ENCODE measurements at regions not wholly inside any gene's neighbourhood (a gene's known extent, or its start where the extent isn't known, plus 50 kb on each side); places are given as distances from the start of the nearest gene placed in this dataset.
"Not testable (repeated sequence)": the region's sequence is repeated elsewhere in the genome, so short reads cannot be mapped to it uniquely, and the experiment has no call there.

DNA sequence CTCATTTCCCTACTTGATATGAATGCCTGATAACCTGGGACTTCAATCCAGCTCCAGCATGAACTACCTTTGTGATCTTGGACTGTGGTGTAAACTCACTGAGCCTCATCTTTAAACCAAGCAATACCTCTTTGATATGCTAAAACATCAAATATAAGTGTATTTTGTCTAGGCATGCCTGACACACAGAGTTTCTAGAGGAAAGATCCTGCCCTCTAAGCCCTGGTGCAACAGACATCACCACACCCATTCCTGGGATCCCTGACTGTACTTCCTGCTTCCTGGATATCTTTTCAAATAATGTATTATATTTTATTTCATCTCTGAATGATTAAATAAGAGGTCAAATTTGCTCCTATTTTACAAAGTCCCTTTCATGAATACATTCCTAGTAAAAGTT, 55.8 kb downstream of the ANXA2R start:
- H3F3A ChIP-seq (ENCODE audit: insufficient read depth, low read depth): peaks cover 40% of the 10 kb centered on the region
- H3K27ac ChIP-seq: peak overlapping the region; percentile 85
- no peaks in the 10 kb centered on the region for H4K20me1 ChIP-seq (ENCODE audit: insufficient read depth)
- POLR2A ChIA-PET (ENCODE audit: unreplicated experiment): interaction anchor here (0.6 kb wide), 1 partner anchor 23 kb away, joined by 3 read pairs; no protein-coding TSS in a partner anchor
- H3K79me2 ChIP-seq (ENCODE audit: low read depth): no peaks in the 10 kb centered on the region
- TF ChIP-seq EZH2 (IDR thresholded peaks at IDR 0.05; ENCODE audit: low read depth): no peak
- TF ChIP-seq, protein P1, sequence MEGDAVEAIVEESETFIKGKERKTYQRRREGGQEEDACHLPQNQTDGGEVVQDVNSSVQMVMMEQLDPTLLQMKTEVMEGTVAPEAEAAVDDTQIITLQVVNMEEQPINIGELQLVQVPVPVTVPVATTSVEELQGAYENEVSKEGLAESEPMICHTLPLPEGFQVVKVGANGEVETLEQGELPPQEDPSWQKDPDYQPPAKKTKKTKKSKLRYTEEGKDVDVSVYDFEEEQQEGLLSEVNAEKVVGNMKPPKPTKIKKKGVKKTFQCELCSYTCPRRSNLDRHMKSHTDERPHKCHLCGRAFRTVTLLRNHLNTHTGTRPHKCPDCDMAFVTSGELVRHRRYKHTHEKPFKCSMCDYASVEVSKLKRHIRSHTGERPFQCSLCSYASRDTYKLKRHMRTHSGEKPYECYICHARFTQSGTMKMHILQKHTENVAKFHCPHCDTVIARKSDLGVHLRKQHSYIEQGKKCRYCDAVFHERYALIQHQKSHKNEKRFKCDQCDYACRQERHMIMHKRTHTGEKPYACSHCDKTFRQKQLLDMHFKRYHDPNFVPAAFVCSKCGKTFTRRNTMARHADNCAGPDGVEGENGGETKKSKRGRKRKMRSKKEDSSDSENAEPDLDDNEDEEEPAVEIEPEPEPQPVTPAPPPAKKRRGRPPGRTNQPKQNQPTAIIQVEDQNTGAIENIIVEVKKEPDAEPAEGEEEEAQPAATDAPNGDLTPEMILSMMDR (conservative IDR thresholded peaks at IDR 0.05): no peak
- no peaks in the 10 kb centered on the region; the same call in 1 of the 2 replicates for H3K9me2 ChIP-seq (ENCODE audit: insufficient read depth)
- H3K36me3 ChIP-seq (ENCODE audit: low read depth): no peaks in the 10 kb centered on the region
- H3K4me3 ChIP-seq: no peak overlapping the region
- BruUV-seq (replicated peaks): no TSS peak
- H2AFZ ChIP-seq: no peak overlapping the region
- intact Hi-C loops (cut with micrococcal nuclease; ENCODE audit: unreplicated experiment): no loop called here
- H3K27me3 ChIP-seq (ENCODE audit: insufficient read depth, low read depth): no peaks in the 10 kb centered on the region
- peak overlapping the region; percentile 37 for H3K4me2 ChIP-seq
- peaks cover 53% of the 10 kb centered on the region for H3K4me1 ChIP-seq (replicated peaks; ENCODE audit: insufficient read depth)
- H3K9me3 ChIP-seq (ENCODE audit: insufficient read depth, low read depth): peaks cover 6% of the 10 kb centered on the region
- DNase-seq: peak in 1 of 2 experiments; percentile 59
- CTCF ChIA-PET: no interaction called here

DNA sequence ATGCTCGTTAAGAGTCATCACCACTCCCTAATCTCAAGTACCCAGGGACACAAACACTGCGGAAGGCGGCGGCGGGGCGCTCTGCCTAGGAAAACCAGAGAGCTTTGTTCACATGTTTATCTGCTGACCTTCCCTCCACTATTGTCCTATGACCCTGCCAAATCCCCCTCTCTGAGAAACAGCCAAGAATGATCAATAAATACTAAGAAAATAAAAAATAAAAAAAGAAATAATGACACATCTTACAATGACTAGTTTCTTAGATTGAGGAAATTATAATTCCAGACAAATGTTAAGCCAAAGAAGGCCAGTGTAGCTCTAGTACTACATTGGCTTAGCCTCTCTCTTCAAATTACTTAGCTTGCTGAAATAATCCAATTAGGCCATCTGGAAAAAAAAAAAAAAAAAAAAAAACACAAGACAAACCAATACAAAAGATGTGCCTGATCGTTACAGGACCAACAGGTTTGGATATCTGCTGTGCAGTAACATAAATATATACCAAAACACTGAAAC, 58.0 kb downstream of the ANXA2R start:
- Histone ChIP-seq H3K4me2 (peak overlapping the region; percentile 55), H4K20me1 (ENCODE audit: insufficient read depth) (no peaks in the 10 kb centered on the region)

DNA sequence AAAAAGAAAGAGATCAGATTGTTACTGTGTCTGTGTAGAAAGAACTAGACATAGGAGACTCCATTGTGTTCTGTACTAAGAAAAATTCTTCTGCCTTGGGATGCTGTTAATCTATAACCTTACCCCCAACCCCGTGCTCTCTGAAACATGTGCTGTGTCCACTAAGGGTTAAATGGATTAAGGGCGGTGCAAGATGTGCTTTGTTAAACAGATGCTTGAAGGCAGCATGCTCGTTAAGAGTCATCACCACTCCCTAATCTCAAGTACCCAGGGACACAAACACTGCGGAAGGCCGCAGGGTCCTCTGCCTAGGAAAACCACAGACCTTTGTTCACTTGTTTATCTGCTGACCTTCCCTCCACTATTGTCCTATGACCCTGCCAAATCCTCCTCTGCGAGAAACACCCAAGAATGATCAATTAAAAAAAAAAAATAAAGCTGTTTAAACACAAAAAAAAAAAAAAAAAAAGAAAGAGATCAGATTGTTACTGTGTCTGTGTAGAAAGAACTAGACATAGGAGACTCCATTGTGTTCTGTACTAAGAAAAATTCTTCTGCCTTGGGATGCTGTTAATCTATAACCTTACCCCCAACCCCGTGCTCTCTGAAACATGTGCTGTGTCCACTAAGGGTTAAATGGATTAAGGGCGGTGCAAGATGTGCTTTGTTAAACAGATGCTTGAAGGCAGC, 58.6 kb downstream of the ANXA2R start:
- H3K27me3 ChIP-seq (ENCODE audit: insufficient read depth, low read depth); H3K9me2 ChIP-seq (ENCODE audit: insufficient read depth); H3K79me2 ChIP-seq (ENCODE audit: low read depth); H3K36me3 ChIP-seq (ENCODE audit: low read depth); H3K9me3 ChIP-seq (ENCODE audit: insufficient read depth, low read depth); CTCF ChIA-PET; BruUV-seq (replicated peaks); H2AFZ ChIP-seq; H4K20me1 ChIP-seq (ENCODE audit: insufficient read depth); H3K4me3 ChIP-seq; DNase-seq: not testable (repeated sequence)
- POLR2A ChIA-PET (ENCODE audit: unreplicated experiment): interaction anchor here (0.9 kb wide), 1 partner anchor 1078 kb away, joined by 3 read pairs; the partner anchor contains the start of gene RIMOC1
- peak overlapping the region; percentile 70; the same call in 1 of the 2 replicates for H3K27ac ChIP-seq
- H3K4me1 ChIP-seq (replicated peaks; ENCODE audit: insufficient read depth): peaks cover 47% of the 10 kb centered on the region
- intact Hi-C loops (cut with micrococcal nuclease; ENCODE audit: unreplicated experiment): loop anchor here (1.0 kb wide), 1 partner anchor 31 kb away; no protein-coding TSS in a partner anchor
- H3K4me2 ChIP-seq: peak overlapping the region; percentile 55; the same call in 1 of the 2 replicates
- H3F3A ChIP-seq (ENCODE audit: insufficient read depth, low read depth): peaks cover 37% of the 10 kb centered on the region

More for the DNA sequence above, 58.0 kb downstream of the ANXA2R start:
- Histone ChIP-seq H3K4me3 (0 out of 2 replicates have a peak overlapping the region, but pooled peaks have one; percentile 5), H3K4me1 (replicated peaks; ENCODE audit: insufficient read depth) (peaks cover 51% of the 10 kb centered on the region), H3K36me3 (ENCODE audit: low read depth) (no peaks in the 10 kb centered on the region), H3K27me3 (ENCODE audit: insufficient read depth, low read depth) (no peaks in the 10 kb centered on the region), H3K27ac (peak overlapping the region; percentile 70), H2AFZ (no peak overlapping the region), H3K9me3 (ENCODE audit: insufficient read depth, low read depth) (peaks cover 6% of the 10 kb centered on the region), H3K9me2 (ENCODE audit: insufficient read depth) (no peaks in the 10 kb centered on the region; the same call in 1 of the 2 replicates), H3F3A (ENCODE audit: insufficient read depth, low read depth) (peaks cover 40% of the 10 kb centered on the region), H3K79me2 (ENCODE audit: low read depth) (no peaks in the 10 kb centered on the region)
- intact Hi-C loops (cut with micrococcal nuclease; ENCODE audit: unreplicated experiment): loop anchor here (1.0 kb wide), 1 partner anchor 32 kb away; no protein-coding TSS in a partner anchor
- no TSS peak for BruUV-seq (replicated peaks)
- CTCF ChIA-PET: no interaction called here
- TF ChIP-seq, protein P1 (conservative IDR thresholded peaks at IDR 0.05): no peak
- no peak for TF ChIP-seq EZH2 (IDR thresholded peaks at IDR 0.05; ENCODE audit: low read depth)
- DNase-seq: peak in 1 of 2 experiments; percentile 54
- POLR2A ChIA-PET (ENCODE audit: unreplicated experiment): interaction anchor here (0.6 to 0.9 kb wide), 3 partner anchors 10 to 1078 kb away, joined by 3 to 5 read pairs (median 3); partner anchors contain the start of gene RIMOC1

DNA sequence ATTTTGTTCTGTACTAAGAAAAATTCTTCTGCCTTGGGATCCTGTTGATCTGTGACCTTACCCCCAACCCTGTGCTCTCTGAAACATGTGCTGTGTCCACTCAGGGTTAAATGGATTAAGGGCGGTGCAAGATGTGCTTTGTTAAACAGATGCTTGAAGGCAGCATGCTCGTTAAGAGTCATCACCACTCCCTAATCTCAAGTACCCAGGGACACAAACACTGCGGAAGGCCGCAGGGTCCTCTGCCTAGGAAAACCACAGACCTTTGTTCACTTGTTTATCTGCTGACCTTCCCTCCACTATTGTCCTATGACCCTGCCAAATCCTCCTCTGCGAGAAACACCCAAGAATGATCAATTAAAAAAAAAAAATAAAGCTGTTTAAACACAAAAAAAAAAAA, 59.1 kb downstream of the ANXA2R start:
- H3K4me3 ChIP-seq; H3K4me2 ChIP-seq; H3K27ac ChIP-seq; H3K27me3 ChIP-seq (ENCODE audit: insufficient read depth, low read depth); DNase-seq; CTCF ChIA-PET; intact Hi-C loops (cut with micrococcal nuclease; ENCODE audit: unreplicated experiment); H3K9me2 ChIP-seq (ENCODE audit: insufficient read depth); H3K79me2 ChIP-seq (ENCODE audit: low read depth); H3K9me3 ChIP-seq (ENCODE audit: insufficient read depth, low read depth); H2AFZ ChIP-seq; H3K36me3 ChIP-seq (ENCODE audit: low read depth); H4K20me1 ChIP-seq (ENCODE audit: insufficient read depth); POLR2A ChIA-PET (ENCODE audit: unreplicated experiment): not testable (repeated sequence)
- Histone ChIP-seq H3K4me1 (replicated peaks; ENCODE audit: insufficient read depth) (peaks cover 41% of the 10 kb centered on the region), H3F3A (ENCODE audit: insufficient read depth, low read depth) (peaks cover 31% of the 10 kb centered on the region)
- TSS peak; percentile 37 for BruUV-seq (replicated peaks)

DNA sequence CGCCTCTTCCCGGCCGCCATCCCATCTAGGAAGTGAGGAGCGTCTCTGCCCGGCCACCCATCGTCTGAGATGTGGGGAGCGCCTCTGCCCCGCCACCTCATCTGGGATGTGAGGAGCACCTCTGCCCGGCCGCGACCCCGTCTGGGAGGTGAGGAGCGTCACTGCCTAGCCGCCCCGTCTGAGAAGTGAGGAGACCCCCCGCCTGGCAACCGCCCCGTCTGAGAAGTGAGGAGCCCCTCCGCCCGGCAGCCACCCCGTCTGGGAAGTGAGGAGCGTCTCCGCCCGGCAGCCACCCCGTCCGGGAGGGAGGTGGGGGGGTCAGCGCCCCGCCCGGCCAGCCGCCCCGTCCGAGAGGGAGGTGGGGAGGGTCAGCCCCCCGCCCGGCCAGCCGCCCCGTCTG, 59.7 kb downstream of the ANXA2R start:
- Histone ChIP-seq H3K4me1 (replicated peaks; ENCODE audit: insufficient read depth) (peaks cover 35% of the 10 kb centered on the region), H3F3A (ENCODE audit: insufficient read depth, low read depth) (peaks cover 25% of the 10 kb centered on the region)
- intact Hi-C loops (cut with micrococcal nuclease; ENCODE audit: unreplicated experiment); H4K20me1 ChIP-seq (ENCODE audit: insufficient read depth); H3K27me3 ChIP-seq (ENCODE audit: insufficient read depth, low read depth); POLR2A ChIA-PET (ENCODE audit: unreplicated experiment); H3K27ac ChIP-seq; H3K79me2 ChIP-seq (ENCODE audit: low read depth); DNase-seq; BruUV-seq (replicated peaks); CTCF ChIA-PET; H3K9me2 ChIP-seq (ENCODE audit: insufficient read depth); H3K4me3 ChIP-seq; H3K9me3 ChIP-seq (ENCODE audit: insufficient read depth, low read depth); H2AFZ ChIP-seq; H3K36me3 ChIP-seq (ENCODE audit: low read depth); H3K4me2 ChIP-seq: not testable (repeated sequence)
